Gastroesophageal sphincter (tissue), 4 donors: ENCODE measurements at regions not wholly inside any gene's neighbourhood (a gene's known extent, or its start where the extent isn't known, plus 50 kb on each side); places are given as distances from the start of the nearest gene placed in this dataset.

ENCODE experiments used
- ATAC-seq: fragments of 150-250 bp; one replicate; pipeline ENCODE4 v1.9.1; 2016; ENCODE audit warnings: mild to moderate bottlenecking, moderate library complexity
- H3K27ac ChIP-seq, 4 donors: fragments of 200-600 bp; sonication (generic) in 3 of 4; 1 replicate in 3 of 4; 2 replicates in 1 of 4; pipeline ENCODE4 v1.5.1; 2016 to 2019
- H3K27me3 ChIP-seq: fragments of 200-600 bp; sonication (generic); one replicate; pipeline ENCODE4 v1.5.1; 2019
- H3K36me3 ChIP-seq, 2 donors: fragments of 200-600 bp; sonication (generic); one replicate each; pipeline ENCODE4 v1.5.1; 2019; ENCODE audit warnings: control low read depth in 1 of 2
- H3K4me1 ChIP-seq, 3 donors: fragments of 200-600 bp; sonication (generic); 1 replicate in 2 of 3; 2 replicates in 1 of 3; pipeline ENCODE4 v1.5.1; 2016 to 2019; ENCODE audit warnings: control low read depth in 2 of 3
- H3K4me3 ChIP-seq, 2 donors: fragments of 200-600 bp; sonication (generic); one replicate each; pipeline ENCODE4 v1.5.1; 2019; ENCODE audit warnings: mild to moderate bottlenecking in 1 of 2, moderate library complexity in 1 of 2
- H3K9me3 ChIP-seq, 3 donors: fragments of 200-600 bp; sonication (generic); one replicate each; pipeline ENCODE4 v1.5.1; 2017 to 2019; ENCODE audit warnings: control low read depth in 2 of 3
- EP300 ChIP-seq: sonication (generic); formaldehyde crosslinking; IDR thresholded peaks from one replicate; pipeline ENCODE4 v1.6.1; 2017; ENCODE audit warnings: antibody characterized with exemption, mild to moderate bottlenecking
- POLR2A ChIP-seq, 2 donors: fragments of 450-650 bp; IDR thresholded peaks; one replicate each; pipeline ENCODE4 v1.6.1; 2017; ENCODE audit warnings: antibody characterized with exemption in 2 of 2, mild to moderate bottlenecking in 2 of 2, moderate library complexity in 1 of 2
- POLR2AphosphoS5 ChIP-seq: sonication (generic); formaldehyde crosslinking; IDR thresholded peaks from one replicate; pipeline ENCODE4 v1.6.1; 2017; ENCODE audit warnings: antibody characterized with exemption
- WGBS, 2 donors: methylation state at CpG; one replicate each; pipeline ENCODE4 v1.1.5; 2018; ENCODE audit warnings: low coverage in 1 of 2; 5-methylcytosine and 5-hydroxymethylcytosine counted together
- TF ChIP-seq, protein P1 (sequence below), 4 experiments: fragments of 200-600 bp in 2 of 4; fragments of 450-650 bp in 2 of 4; sonication (generic) in 1 of 4; IDR thresholded peaks; one replicate each; pipeline ENCODE4 v1.5.1; 2017 to 2019; ENCODE audit warnings: antibody characterized with exemption in 4 of 4, mild to moderate bottlenecking in 2 of 4, moderate library complexity in 2 of 4

- no peak overlapping the region for H3K4me3 ChIP-seq
- WGBS, 2 donors, result 16 to 28% methylated on average over 2 to 3 of the region's 3 CpGs
- H3K27me3 ChIP-seq, result no peaks in the 10 kb centered on the region
- TF ChIP-seq, protein P1, sequence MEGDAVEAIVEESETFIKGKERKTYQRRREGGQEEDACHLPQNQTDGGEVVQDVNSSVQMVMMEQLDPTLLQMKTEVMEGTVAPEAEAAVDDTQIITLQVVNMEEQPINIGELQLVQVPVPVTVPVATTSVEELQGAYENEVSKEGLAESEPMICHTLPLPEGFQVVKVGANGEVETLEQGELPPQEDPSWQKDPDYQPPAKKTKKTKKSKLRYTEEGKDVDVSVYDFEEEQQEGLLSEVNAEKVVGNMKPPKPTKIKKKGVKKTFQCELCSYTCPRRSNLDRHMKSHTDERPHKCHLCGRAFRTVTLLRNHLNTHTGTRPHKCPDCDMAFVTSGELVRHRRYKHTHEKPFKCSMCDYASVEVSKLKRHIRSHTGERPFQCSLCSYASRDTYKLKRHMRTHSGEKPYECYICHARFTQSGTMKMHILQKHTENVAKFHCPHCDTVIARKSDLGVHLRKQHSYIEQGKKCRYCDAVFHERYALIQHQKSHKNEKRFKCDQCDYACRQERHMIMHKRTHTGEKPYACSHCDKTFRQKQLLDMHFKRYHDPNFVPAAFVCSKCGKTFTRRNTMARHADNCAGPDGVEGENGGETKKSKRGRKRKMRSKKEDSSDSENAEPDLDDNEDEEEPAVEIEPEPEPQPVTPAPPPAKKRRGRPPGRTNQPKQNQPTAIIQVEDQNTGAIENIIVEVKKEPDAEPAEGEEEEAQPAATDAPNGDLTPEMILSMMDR (IDR thresholded peaks at IDR 0.05), result no peak
- TF ChIP-seq EP300 (no peak), POLR2AphosphoS5 (no peak), POLR2A (IDR thresholded peaks at IDR 0.05) (no peak)
- peaks cover 7 to 59% (median 29%) of the 10 kb centered on the region in 3 donors for H3K4me1 ChIP-seq
- H3K27ac ChIP-seq, result peak overlapping the region; percentile 34 to 55 (median 52)
- no peaks in the 10 kb centered on the region for H3K36me3 ChIP-seq
- H3K9me3 ChIP-seq, result no peaks in the 10 kb centered on the region
- peak; percentile 30 for ATAC-seq
Measured at GRCh38 chr14:22513066-22513812, 75.8 kb downstream of the DAD1 start.

GRCh38 chr14:22512106-22512814 lies 76.8 kb downstream of the DAD1 start:
- H3K4me3 ChIP-seq, result no peak overlapping the region
- TF ChIP-seq POLR2AphosphoS5 (no peak), POLR2A (IDR thresholded peaks at IDR 0.05) (no peak), EP300 (no peak)
- TF ChIP-seq, protein P1 (IDR thresholded peaks at IDR 0.05), result no peak
- ATAC-seq, result no peak
- 40 to 61% methylated on average over 1 to 2 of the region's 2 CpGs for WGBS, 2 donors
- H3K4me1 ChIP-seq, result peaks cover 7 to 59% (median 29%) of the 10 kb centered on the region in 3 donors
- no peaks in the 10 kb centered on the region for H3K9me3 ChIP-seq
- no peaks in the 10 kb centered on the region for H3K27me3 ChIP-seq
- no peaks in the 10 kb centered on the region for H3K36me3 ChIP-seq
- peak overlapping the region in 3 of 4 donors; percentile 51 to 55 (median 54) for H3K27ac ChIP-seq

- Histone ChIP-seq H3K4me1 (peaks cover 7 to 45% (median 21%) of the 10 kb centered on the region in 3 donors), H3K27me3 (no peaks in the 10 kb centered on the region), H3K27ac (no peak overlapping the region), H3K9me3 (no peaks in the 10 kb centered on the region), H3K4me3 (no peak overlapping the region), H3K36me3 (no peaks in the 10 kb centered on the region)
- WGBS, 2 donors, result 18 to 29% methylated on average over 3 of the region's 3 CpGs
- no peak for ATAC-seq
- TF ChIP-seq, protein P1 (IDR thresholded peaks at IDR 0.05), result no peak
- TF ChIP-seq POLR2AphosphoS5 (no peak), EP300 (no peak), POLR2A (IDR thresholded peaks at IDR 0.05) (no peak)
Measured at GRCh38 chr14:22510527-22511110, 78.4 kb downstream of the DAD1 start.

GRCh38 chr14:22509751-22510300 lies 79.2 kb downstream of the DAD1 start:
- no peak for TF ChIP-seq POLR2A (IDR thresholded peaks at IDR 0.05)
- no peak for ATAC-seq
- WGBS, 2 donors, result 47 to 68% methylated on average over 4 to 5 of the region's 5 CpGs
- no peak overlapping the region for H3K27ac ChIP-seq
- H3K4me1 ChIP-seq, result peaks cover 7 to 37% (median 16%) of the 10 kb centered on the region in 3 donors
- H3K36me3 ChIP-seq, result no peaks in the 10 kb centered on the region
- H3K9me3 ChIP-seq, result no peaks in the 10 kb centered on the region
- no peak overlapping the region for H3K4me3 ChIP-seq
- H3K27me3 ChIP-seq, result no peaks in the 10 kb centered on the region

GRCh38 chr14:22509036-22509709 lies 79.9 kb downstream of the DAD1 start:
- Histone ChIP-seq H3K36me3 (no peaks in the 10 kb centered on the region), H3K4me1 (peaks cover 7 to 32% (median 16%) of the 10 kb centered on the region in 3 donors), H3K27ac (no peak overlapping the region), H3K4me3 (no peak overlapping the region), H3K27me3 (no peaks in the 10 kb centered on the region), H3K9me3 (no peaks in the 10 kb centered on the region)
- TF ChIP-seq POLR2A (IDR thresholded peaks at IDR 0.05) (no peak), EP300 (no peak), POLR2AphosphoS5 (no peak)
- TF ChIP-seq, protein P1 (IDR thresholded peaks at IDR 0.05), result no peak
- no peak for ATAC-seq
- WGBS, 2 donors, result 75 to 95% methylated on average over 4 to 5 of the region's 7 CpGs
